CD4-positive, alpha-beta T cell (primary cell): ENCODE measurements at regions not wholly inside any gene's neighbourhood (a gene's known extent, or its start where the extent isn't known, plus 50 kb on each side); places are given as distances from the start of the nearest gene placed in this dataset.

Experiments
- ATAC-seq: fragments of 200-7000 bp; cut with Tn5 transposase; one replicate; pipeline ENCODE4 v1.10.0; 2022; ENCODE audit warnings: mild to moderate bottlenecking; ENCODE audit not compliant: poor library complexity
- CTCF ChIA-PET: fragments of 350-600 bp; sonication (Branson Sonifier 250); formaldehyde crosslinking; loops from one replicate; lab custom pipeline; 2021; ENCODE audit warnings: antibody characterized with exemption, inconsistent platforms; lab: Charles Lee
- POLR2A ChIA-PET: fragments of 350-600 bp; sonication (Branson Sonifier 250); formaldehyde crosslinking; loops from one replicate; lab custom pipeline; 2021; ENCODE audit warnings: antibody characterized with exemption, inconsistent platforms; lab: Charles Lee
- DNase-seq, 14 experiments: peaks; one replicate each; pipeline ENCODE4 v3.0.0-alpha.2; 2013 to 2020; ENCODE audit warnings: mixed read lengths in 2 of 14
- H3K27ac ChIP-seq, 2 donors: one replicate each; pipeline versions ENCODE4 v1.5.1 to v1.7.0; 2013; ENCODE audit warnings: low read length in 2 of 2, low read depth in 1 of 2, mild to moderate bottlenecking in 1 of 2
- H3K27me3 ChIP-seq, 2 experiments: 1 replicate in 1 of 2; 2 replicates in 1 of 2; pipeline versions ENCODE4 v1.6.1 to v1.7.0; 2013; ENCODE audit warnings: low read length in 2 of 2, control low read depth in 1 of 2, mild to moderate bottlenecking in 1 of 2, moderate library complexity in 1 of 2; ENCODE audit not compliant: insufficient read depth in 2 of 2, control insufficient read depth in 1 of 2
- H3K36me3 ChIP-seq: one replicate; pipeline ENCODE4 v1.6.1; 2013; ENCODE audit warnings: low read length, control low read depth; ENCODE audit not compliant: insufficient read depth
- H3K4me1 ChIP-seq: one replicate; pipeline ENCODE4 v1.6.1; 2013; ENCODE audit warnings: low read length, control low read depth; ENCODE audit not compliant: insufficient read depth
- H3K4me3 ChIP-seq: one replicate; pipeline ENCODE4 v1.5.1; 2013; ENCODE audit warnings: mild to moderate bottlenecking, low read length, moderate library complexity
- H3K9me3 ChIP-seq, 2 experiments: 1 replicate in 1 of 2; 2 replicates in 1 of 2; pipeline versions ENCODE4 v1.6.1 to v1.7.0; 2013; ENCODE audit warnings: low read length in 2 of 2, mild to moderate bottlenecking in 2 of 2, control low read depth in 1 of 2, moderate library complexity in 1 of 2; ENCODE audit not compliant: control insufficient read depth in 1 of 2, insufficient read depth in 1 of 2
- H3K27ac Mint-ChIP-seq: one replicate; pipeline ENCODE4 v1.8.0; 2020; ENCODE audit warnings: mixed read lengths
- H3K27me3 Mint-ChIP-seq: one replicate; pipeline ENCODE4 v1.8.0; 2021; ENCODE audit warnings: mixed read lengths
- H3K36me3 Mint-ChIP-seq: one replicate; pipeline ENCODE4 v1.8.0; 2021; ENCODE audit warnings: low read depth, mixed read lengths
- H3K4me1 Mint-ChIP-seq: one replicate; pipeline ENCODE4 v1.8.0; 2021; ENCODE audit warnings: low read depth, mixed read lengths
- H3K4me3 Mint-ChIP-seq: one replicate; pipeline ENCODE4 v1.8.0; 2020; ENCODE audit warnings: mild to moderate bottlenecking, mixed read lengths
- H3K9me3 Mint-ChIP-seq: one replicate; pipeline ENCODE4 v1.8.0; 2020; ENCODE audit warnings: mixed read lengths
- CTCF ChIP-seq: fragments of 200-600 bp; IDR thresholded peaks from one replicate; pipeline ENCODE4 v1.8.0; 2022; ENCODE audit warnings: antibody characterized with exemption, mild to moderate bottlenecking
- intact Hi-C, 2 experiments: fragments of 100-400 bp; cut with DNase I in 1 of 2; cut with micrococcal nuclease in 1 of 2; formaldehyde crosslinking; loops; one replicate each; pipeline versions ENCODE4 v1.15.1 to v1.9.0; 2023 to 2025; cut with DNase I, micrococcal nuclease

- no peak for ATAC-seq
- CTCF ChIA-PET = no interaction called here
- H3K27ac ChIP-seq = no peak overlapping the region
- H3K27ac Mint-ChIP-seq = no peak overlapping the region
- no peaks in the 10 kb centered on the region for H3K9me3 Mint-ChIP-seq
- H3K27me3 Mint-ChIP-seq = no peaks in the 10 kb centered on the region
- no peak overlapping the region for H3K4me3 ChIP-seq
- intact Hi-C loops = no loop called here
- H3K4me1 ChIP-seq = no peaks in the 10 kb centered on the region
- DNase-seq = no peak
- H3K27me3 ChIP-seq = no peaks in the 10 kb centered on the region
- no peaks in the 10 kb centered on the region for H3K4me1 Mint-ChIP-seq
- no peak for TF ChIP-seq CTCF
- H3K36me3 ChIP-seq = no peaks in the 10 kb centered on the region
- H3K9me3 ChIP-seq = peaks cover 0 to 12% of the 10 kb centered on the region in 2 experiments
- no peak overlapping the region for H3K4me3 Mint-ChIP-seq
- no peaks in the 10 kb centered on the region for H3K36me3 Mint-ChIP-seq
- POLR2A ChIA-PET = no interaction called here
These were observed 459.8 kb upstream of the DIPK2B start for GRCh38 chrX:45660477-45660876.

- no peaks in the 10 kb centered on the region for H3K4me1 Mint-ChIP-seq
- no peak for DNase-seq
- no peaks in the 10 kb centered on the region for H3K27me3 Mint-ChIP-seq
- no peaks in the 10 kb centered on the region for H3K9me3 Mint-ChIP-seq
- H3K4me3 ChIP-seq = no peak overlapping the region
- H3K9me3 ChIP-seq = no peaks in the 10 kb centered on the region
- H3K27ac ChIP-seq = no peak overlapping the region
- peaks cover 0 to 4% of the 10 kb centered on the region in 2 experiments for H3K27me3 ChIP-seq
- no peak for ATAC-seq
- POLR2A ChIA-PET = no interaction called here
- no peaks in the 10 kb centered on the region for H3K36me3 ChIP-seq
- no peak overlapping the region for H3K4me3 Mint-ChIP-seq
- no peak overlapping the region for H3K27ac Mint-ChIP-seq
- H3K36me3 Mint-ChIP-seq = no peaks in the 10 kb centered on the region
- intact Hi-C loops = no loop called here
- no peak for TF ChIP-seq CTCF
- CTCF ChIA-PET = no interaction called here
- no peaks in the 10 kb centered on the region for H3K4me1 ChIP-seq
These were observed 432.7 kb upstream of the DIPK2B start for GRCh38 chrX:45633419-45633818.

- Histone ChIP-seq H3K36me3 (no peaks in the 10 kb centered on the region), H3K4me3 (no peak overlapping the region), H3K4me1 (no peaks in the 10 kb centered on the region), H3K27ac (no peak overlapping the region), H3K9me3 (no peaks in the 10 kb centered on the region), H3K27me3 (peaks cover 0 to 4% of the 10 kb centered on the region in 2 experiments)
- no peaks in the 10 kb centered on the region for H3K4me1 Mint-ChIP-seq
- H3K4me3 Mint-ChIP-seq = no peak overlapping the region
- no peak for DNase-seq
- H3K27me3 Mint-ChIP-seq = no peaks in the 10 kb centered on the region
- TF ChIP-seq CTCF = no peak
- no peaks in the 10 kb centered on the region for H3K9me3 Mint-ChIP-seq
- ChIA-PET POLR2A (no interaction called here), CTCF (no interaction called here)
- no peak overlapping the region for H3K27ac Mint-ChIP-seq
- no peaks in the 10 kb centered on the region for H3K36me3 Mint-ChIP-seq
- no peak for ATAC-seq
- intact Hi-C loops = no loop called here
These were observed 431.8 kb upstream of the DIPK2B start for GRCh38 chrX:45632506-45632905.
